ENCODE measurements at regions not wholly inside any gene's neighbourhood (a gene's known extent, or its start where the extent isn't known, plus 50 kb on each side); places are given as distances from the start of the nearest gene placed in this dataset.

GRCh38 chr4:174055344-174055743 lies 228.1 kb downstream of the FBXO8 start:
- Histone ChIP-seq H3K36me3 (ENCODE audit: control insufficient read depth in 1 of 2, insufficient read depth in 2 of 2, low read length in 2 of 2) (no peaks in the 10 kb centered on the region), H3K9ac (ENCODE audit: low read length) (no peak overlapping the region), H3K27ac (ENCODE audit: low read depth, low read length) (no peak overlapping the region), H3K27me3 (ENCODE audit: insufficient read depth, low read length) (peaks cover 3% of the 10 kb centered on the region; the same call in 1 of the 2 replicates), H3K4me2 (ENCODE audit: low read length) (no peak overlapping the region), H3K79me2 (ENCODE audit: insufficient read depth, low read length) (no peaks in the 10 kb centered on the region), H3K4me1 (ENCODE audit: control insufficient read depth in 1 of 2, insufficient read depth in 2 of 2, low read length in 2 of 2) (no peaks in the 10 kb centered on the region), H4K20me1 (ENCODE audit: insufficient read depth) (no peaks in the 10 kb centered on the region), H2AFZ (ENCODE audit: low read depth, low read length, poor library complexity, severe bottlenecking) (no peak overlapping the region), H3K9me2 (ENCODE audit: insufficient read depth) (no peaks in the 10 kb centered on the region), H3K4me3 (replicated peaks in 1 of 2; ENCODE audit: low read depth in 1 of 2, low read length in 2 of 2) (no peak overlapping the region), H3K9me3 (ENCODE audit: control insufficient read depth in 1 of 2, insufficient read depth in 1 of 2, low read depth in 1 of 2, low read length in 2 of 2) (no peaks in the 10 kb centered on the region)
- ATAC-seq (no peak), DNase-seq (ENCODE audit: low read depth, low spot score) (no peak)
- ChIA-PET RAD21 (ENCODE audit: low non-redundant PET in 1 of 2, low total read pairs in 2 of 2, uncharacterized antibody in 2 of 2, unreplicated experiment in 2 of 2) (no interaction called here), POLR2A (no interaction called here), CTCF (no interaction called here)
- no TSS peak for BruUV-seq (replicated peaks)
- intact Hi-C loops (cut with micrococcal nuclease), result no loop called here
- no peak for TF ChIP-seq EGR1 (IDR thresholded peaks at IDR 0.05; ENCODE audit: low read depth)
- TF ChIP-seq CEBPB (IDR thresholded peaks at IDR 0.05; ENCODE audit: low read depth), result no peak
- TF ChIP-seq ZFX (IDR thresholded peaks at IDR 0.05), result no peak
- TF ChIP-seq JUND (IDR thresholded peaks at IDR 0.05), result no peak
- TF ChIP-seq SP1 (IDR thresholded peaks at IDR 0.05; ENCODE audit: low read depth), result no peak
- TF ChIP-seq TCF7L2 (IDR thresholded peaks at IDR 0.05; ENCODE audit: borderline replicate concordance, extremely low read depth, insufficient read depth, insufficient read length), result no peak
- no peak for TF ChIP-seq ATF3 (IDR thresholded peaks at IDR 0.05)
- no peak for TF ChIP-seq RAD21 (IDR thresholded peaks at IDR 0.05; ENCODE audit: low read depth)
- TF ChIP-seq SIN3A (IDR thresholded peaks at IDR 0.05; ENCODE audit: low read depth), result no peak
- TF ChIP-seq REST (IDR thresholded peaks at IDR 0.05; ENCODE audit: low read depth), result no peak
- no peak for TF ChIP-seq CTCF (IDR thresholded peaks at IDR 0.05 in 2 of 3, conservative IDR thresholded peaks at IDR 0.05 in 1 of 3; ENCODE audit: borderline replicate concordance in 1 of 3, insufficient read depth in 1 of 3, low read depth in 2 of 3, low read length in 2 of 3)
